Lower leg skin (tissue), 3 donors: ENCODE measurements at regions not wholly inside any gene's neighbourhood (a gene's known extent, or its start where the extent isn't known, plus 50 kb on each side); places are given as distances from the start of the nearest gene placed in this dataset.

Experiments used
- POLR2A ChIP-seq, 2 donors: fragments of 450-650 bp; IDR thresholded peaks; one replicate each; pipeline ENCODE4 v1.6.1; 2016 to 2017; ENCODE audit warnings: antibody characterized with exemption in 2 of 2, mild to moderate bottlenecking in 1 of 2, moderate library complexity in 1 of 2
- TF ChIP-seq, protein P1 (sequence below), 3 donors: fragments of 450-650 bp; IDR thresholded peaks; one replicate each; pipeline ENCODE4 v1.5.1; 2016; ENCODE audit warnings: antibody characterized with exemption in 3 of 3, mild to moderate bottlenecking in 3 of 3, moderate library complexity in 2 of 3

DNA sequence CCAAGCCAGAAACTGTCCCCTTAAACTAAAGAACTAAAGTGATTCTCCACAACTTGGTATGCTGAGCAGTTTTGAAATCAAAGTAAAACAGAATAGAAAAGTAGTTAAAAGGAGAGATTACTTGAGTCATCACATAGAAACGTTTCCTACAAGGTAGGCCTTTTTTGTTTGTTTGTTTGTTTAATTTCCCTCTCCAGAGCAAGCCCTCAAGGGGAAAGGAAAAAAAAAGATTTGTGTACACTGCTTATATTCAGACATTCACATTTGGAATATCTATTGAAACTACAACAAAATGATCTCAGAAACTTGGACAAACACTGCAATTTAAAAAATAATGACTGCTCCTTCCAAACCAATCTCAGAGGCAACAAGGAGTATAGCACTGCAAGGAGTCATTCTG is 304.7 kb upstream of the NREP start:
- TF ChIP-seq, protein P1, sequence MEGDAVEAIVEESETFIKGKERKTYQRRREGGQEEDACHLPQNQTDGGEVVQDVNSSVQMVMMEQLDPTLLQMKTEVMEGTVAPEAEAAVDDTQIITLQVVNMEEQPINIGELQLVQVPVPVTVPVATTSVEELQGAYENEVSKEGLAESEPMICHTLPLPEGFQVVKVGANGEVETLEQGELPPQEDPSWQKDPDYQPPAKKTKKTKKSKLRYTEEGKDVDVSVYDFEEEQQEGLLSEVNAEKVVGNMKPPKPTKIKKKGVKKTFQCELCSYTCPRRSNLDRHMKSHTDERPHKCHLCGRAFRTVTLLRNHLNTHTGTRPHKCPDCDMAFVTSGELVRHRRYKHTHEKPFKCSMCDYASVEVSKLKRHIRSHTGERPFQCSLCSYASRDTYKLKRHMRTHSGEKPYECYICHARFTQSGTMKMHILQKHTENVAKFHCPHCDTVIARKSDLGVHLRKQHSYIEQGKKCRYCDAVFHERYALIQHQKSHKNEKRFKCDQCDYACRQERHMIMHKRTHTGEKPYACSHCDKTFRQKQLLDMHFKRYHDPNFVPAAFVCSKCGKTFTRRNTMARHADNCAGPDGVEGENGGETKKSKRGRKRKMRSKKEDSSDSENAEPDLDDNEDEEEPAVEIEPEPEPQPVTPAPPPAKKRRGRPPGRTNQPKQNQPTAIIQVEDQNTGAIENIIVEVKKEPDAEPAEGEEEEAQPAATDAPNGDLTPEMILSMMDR (IDR thresholded peaks at IDR 0.05): no peak
- TF ChIP-seq POLR2A (IDR thresholded peaks at IDR 0.05): no peak
